ENCODE measurements at regions not wholly inside any gene's neighbourhood (a gene's known extent, or its start where the extent isn't known, plus 50 kb on each side); places are given as distances from the start of the nearest gene placed in this dataset.

- TF ChIP-seq CTCF (IDR thresholded peaks at IDR 0.05) (no peak), POLR2A (IDR thresholded peaks at IDR 0.05) (no peak)
These were observed 104.4 kb upstream of the RFLNA start for GRCh38 chr12:124190312-124191023.

Data from tibial nerve (tissue), 3 donors.